HG03159 (cell line): ENCODE measurements at regions not wholly inside any gene's neighbourhood (a gene's known extent, or its start where the extent isn't known, plus 50 kb on each side); places are given as distances from the start of the nearest gene placed in this dataset.

ENCODE experiments used
- ATAC-seq: cut with Tn5 transposase; IDR thresholded peaks from one replicate; pipeline ENCODE4 v1.9.1; 2021; ENCODE audit warnings: mild to moderate bottlenecking, moderate library complexity; ENCODE audit not compliant: unreplicated experiment

GRCh38 chr7:54632696-54633095 is 90.5 kb downstream of the VSTM2A start:
- no peak for ATAC-seq

DNA sequence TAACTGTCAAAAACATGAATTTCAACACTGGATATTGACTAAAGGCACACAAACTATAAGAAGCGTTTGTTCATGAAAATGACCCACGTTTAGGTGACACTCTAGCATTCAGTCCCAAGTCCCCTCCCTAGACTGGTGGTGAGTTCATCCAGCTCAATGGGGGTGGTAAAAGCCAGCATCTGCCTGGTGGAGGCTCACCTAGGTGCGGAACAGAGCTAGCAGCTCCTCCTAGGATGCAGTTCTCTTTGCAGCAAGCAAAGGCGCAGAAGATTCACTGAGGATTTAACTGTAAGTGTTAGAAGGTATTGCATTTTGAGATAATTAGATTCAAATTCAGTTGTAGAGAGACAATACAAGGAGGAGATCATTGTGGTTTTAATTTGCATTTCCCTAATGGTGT is 87.6 kb downstream of the VSTM2A start:
- no peak for ATAC-seq

- ATAC-seq, result no peak
These were observed 80.6 kb downstream of the VSTM2A start for GRCh38 chr7:54622696-54623309.
